ENCODE measurements at regions not wholly inside any gene's neighbourhood (a gene's known extent, or its start where the extent isn't known, plus 50 kb on each side); places are given as distances from the start of the nearest gene placed in this dataset.

DNA sequence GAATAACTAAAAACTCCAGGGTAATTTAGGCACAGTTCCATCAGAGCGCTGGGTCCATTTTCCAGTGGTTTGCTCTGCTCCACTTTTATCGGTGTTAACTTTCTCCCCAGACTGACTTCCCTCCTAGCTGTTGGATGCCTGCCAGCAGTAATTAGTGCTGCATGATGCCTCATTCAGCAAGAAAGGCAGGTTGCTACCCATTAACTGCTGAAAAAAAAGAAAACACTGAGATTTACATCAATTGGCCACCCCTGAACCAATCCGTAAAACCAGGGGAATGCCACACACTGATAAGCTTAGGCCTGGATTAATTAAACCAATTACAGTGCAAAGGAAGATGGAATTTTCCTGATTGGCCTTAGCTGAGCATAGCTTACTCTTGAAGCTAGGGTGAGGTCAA lies 182.4 kb upstream of the CXXC4 start:
- no peak for DNase-seq (ENCODE audit: low read depth in 2 of 2)

DNA sequence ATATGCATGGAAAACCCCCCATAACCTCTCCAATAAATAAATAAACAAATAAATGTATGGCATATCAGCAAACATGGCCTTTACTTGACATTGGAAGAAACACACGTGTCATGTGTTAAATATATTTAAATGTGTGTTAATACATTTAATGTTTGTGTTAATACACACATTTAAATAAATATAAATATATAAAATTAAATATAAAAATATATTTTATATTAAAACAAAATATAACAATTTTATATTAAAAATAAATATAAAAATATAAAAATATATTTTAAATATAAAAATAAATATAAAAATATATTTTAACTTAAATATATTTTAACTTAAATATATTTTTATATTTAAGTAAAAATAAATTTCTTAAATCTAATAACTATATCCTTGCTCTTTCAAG lies 187.6 kb upstream of the CXXC4 start:
- no peak for DNase-seq (ENCODE audit: low read depth in 2 of 2)

DNA sequence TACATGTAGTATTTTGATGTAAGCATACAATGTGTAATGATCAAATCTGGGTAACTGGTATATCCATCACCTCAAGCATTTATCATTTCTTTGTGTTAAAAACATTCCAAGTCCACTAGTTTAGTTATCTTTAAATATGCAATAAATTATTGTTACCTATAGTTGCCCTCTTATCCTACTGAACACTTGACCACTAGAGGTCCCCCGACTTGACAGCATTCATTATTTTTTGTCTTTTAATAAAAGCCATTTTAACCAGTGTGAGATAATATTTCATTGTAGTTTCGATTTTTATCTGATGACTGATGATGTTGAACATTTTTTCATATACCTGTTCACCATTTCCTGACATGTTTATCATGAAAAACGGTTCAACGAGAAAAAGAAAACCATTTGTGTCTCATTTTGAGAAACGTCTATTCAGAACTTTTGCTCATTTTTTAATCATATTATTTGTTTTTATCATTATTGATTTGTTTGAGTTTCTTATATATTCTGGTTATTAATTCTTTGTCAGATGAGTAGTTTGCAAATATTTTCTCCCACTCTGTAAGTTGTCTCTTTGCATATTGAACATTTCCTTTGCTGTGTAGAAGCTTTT lies 199.0 kb upstream of the CXXC4 start:
- DNase-seq (ENCODE audit: low read depth in 2 of 2) = no peak

DNA sequence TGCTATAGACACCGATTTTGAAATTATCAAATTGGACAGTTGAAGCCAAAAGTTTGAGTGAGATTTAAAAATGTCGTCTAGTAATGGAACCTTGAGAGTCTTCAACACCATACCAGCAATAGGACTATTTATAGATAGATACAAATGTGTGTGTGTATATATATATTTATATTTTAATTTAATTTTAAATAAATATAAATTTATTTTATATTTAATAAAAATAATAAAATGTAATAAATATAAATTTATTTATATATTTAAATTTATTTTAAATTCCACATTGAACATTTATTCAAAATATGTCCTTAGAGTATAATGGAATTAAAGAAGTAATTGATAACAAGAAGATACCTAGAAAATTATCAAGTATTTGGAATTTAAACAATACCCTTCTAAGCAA lies 221.9 kb upstream of the CXXC4 start:
- no peak for DNase-seq (ENCODE audit: low read depth in 2 of 2)

GRCh38 chr4:104719539-104720230 lies 225.0 kb upstream of the CXXC4 start:
- DNase-seq (ENCODE audit: low read depth in 2 of 2) = no peak

- no peak for DNase-seq (ENCODE audit: low read depth in 2 of 2)
Measured at GRCh38 chr4:104722467-104722866, 227.8 kb upstream of the CXXC4 start.

DNA sequence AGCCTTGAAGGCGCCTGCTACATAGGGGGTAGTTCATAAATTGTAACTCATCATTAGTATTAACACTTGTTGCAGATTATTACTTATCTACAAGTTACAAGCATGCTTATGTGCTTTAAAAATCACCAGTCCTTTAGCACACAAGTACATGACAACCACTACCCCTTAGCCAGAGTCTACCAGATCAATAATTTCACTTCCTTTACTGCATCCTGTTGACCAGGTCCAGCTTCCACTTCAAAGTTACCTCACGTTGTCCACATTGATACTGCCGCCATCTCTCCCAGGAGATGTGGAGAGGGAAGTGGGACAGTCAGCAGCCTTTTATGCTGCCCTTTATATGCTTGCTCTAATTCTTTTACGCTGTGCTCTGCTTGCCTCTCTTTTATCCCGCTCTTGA lies 231.3 kb upstream of the CXXC4 start:
- no peak for DNase-seq (ENCODE audit: low read depth in 2 of 2)

DNA sequence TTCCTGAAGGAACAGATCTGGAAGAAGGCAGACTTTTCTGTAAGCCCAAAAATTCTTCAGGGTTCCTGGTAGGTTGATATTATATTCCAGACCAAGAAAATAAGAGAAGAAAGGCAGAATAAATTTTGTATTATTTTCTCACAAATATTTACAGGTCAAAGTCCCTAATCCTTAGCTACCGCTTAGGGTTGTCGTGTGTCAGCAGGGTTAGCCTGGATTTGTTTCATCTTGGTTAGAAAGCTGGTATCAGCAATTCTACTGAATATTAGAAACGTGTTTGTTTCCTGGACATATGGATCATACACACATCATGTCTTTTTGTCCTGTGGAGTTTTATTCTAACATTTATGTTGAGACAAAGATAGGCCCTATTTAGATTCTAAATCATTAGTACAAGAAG lies 232.9 kb upstream of the CXXC4 start:
- no peak for DNase-seq (ENCODE audit: low read depth in 2 of 2)

- no peak for DNase-seq (ENCODE audit: low read depth in 2 of 2)
Measured at GRCh38 chr4:104728380-104729122, 233.9 kb upstream of the CXXC4 start.

DNA sequence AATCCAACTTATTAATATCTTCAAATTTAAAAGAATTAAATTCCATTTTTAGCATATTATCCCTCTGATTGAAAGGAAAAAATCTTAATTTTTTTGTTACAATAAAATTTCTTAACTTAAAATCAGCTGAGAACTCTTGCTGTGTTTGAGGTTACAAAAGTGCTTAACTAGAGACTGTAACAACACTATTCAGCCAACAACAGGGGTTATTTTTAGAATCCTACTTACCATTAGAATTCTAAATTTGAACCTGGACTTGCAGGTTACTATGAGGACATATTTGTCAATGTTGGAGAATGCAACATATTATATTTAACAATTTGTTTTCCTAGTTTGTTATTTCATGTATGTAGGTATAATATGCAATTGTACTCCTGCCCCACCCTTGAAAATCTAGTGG lies 238.1 kb upstream of the CXXC4 start:
- no peak for DNase-seq (ENCODE audit: low read depth in 2 of 2)

DNA sequence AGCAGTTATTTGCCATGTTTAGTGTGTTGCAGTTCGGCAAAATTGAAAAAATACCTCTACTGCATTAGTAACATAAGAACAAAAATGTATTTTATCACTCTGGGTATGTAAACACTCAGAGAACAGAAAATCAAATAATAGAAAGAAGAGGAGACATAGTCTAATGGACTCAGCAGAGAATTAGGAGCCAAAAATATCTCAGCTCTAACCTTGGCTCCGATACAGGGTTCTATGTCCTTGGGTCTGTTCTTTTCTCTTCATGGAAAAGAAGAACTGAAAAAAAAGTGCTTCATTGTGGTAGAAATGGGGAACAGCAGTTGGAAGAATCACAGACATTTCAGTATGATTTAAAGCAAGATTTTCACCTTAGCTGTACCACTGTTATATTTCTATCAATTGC lies 240.5 kb upstream of the CXXC4 start:
- no peak for DNase-seq (ENCODE audit: low read depth in 2 of 2)

DNA sequence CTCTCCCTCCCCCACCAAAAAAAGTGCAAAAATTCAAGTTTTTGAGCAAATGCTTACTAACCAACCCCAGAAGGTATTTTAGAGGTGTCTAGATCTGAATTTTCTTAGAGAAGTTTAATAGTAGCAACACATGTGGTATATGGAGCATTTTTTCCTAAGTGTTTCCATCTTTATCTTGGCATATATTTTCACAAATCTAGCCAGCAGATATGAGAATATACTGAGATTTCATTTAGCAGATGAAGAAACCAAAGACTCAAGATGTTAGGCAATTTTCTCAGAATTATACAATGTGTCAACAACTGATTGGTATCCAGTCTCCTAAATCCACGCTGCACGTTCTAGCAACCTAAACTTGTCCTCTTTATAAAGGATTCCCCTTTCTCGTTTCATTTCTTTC lies 245.5 kb upstream of the CXXC4 start:
- DNase-seq (ENCODE audit: low read depth in 2 of 2) = no peak

- no peak for DNase-seq (ENCODE audit: low read depth in 2 of 2)
Measured at GRCh38 chr4:104743215-104743653, 248.5 kb upstream of the CXXC4 start.

DNA sequence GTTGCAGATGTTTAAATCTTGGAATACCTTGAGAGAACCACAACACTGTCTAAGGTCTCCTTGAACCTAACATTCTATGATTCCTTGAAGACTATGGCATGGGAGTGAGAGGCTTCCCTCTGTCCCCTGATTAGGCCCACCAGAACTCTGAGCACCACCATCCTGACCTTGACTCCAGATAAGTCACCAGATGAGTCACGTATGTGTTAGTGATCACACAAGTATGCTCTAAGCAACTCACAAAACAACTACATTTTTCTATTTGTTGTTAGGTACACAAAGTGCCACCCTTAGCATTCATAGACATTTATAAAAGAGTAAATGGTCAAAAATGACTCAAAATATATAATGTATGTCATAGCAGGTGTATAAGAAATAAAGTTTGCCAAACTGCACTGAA lies 252.9 kb upstream of the CXXC4 start:
- DNase-seq (ENCODE audit: low read depth in 2 of 2) = no peak

- DNase-seq (ENCODE audit: low read depth in 2 of 2) = no peak
Measured at GRCh38 chr4:104749062-104749461, 254.4 kb upstream of the CXXC4 start.

DNA sequence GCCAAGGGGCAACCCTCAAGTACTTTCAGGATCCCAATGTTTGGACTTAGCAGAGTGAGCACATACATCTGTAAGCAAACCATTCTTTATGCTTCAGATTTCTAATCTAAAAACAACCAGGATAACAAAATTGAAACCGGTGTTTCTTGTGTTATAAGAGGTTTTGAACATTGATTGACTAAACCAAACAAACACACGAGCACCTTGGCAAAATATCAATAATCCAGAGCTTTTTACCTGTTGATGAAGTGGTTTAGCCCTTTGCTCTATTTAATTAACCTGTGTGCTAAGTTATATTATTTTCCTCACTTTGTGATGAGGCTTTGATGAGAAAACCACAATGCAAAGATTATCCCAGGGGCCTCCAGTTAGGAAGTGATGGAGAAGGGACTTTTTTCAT lies 255.3 kb upstream of the CXXC4 start:
- DNase-seq (ENCODE audit: low read depth in 2 of 2) = no peak

DNA sequence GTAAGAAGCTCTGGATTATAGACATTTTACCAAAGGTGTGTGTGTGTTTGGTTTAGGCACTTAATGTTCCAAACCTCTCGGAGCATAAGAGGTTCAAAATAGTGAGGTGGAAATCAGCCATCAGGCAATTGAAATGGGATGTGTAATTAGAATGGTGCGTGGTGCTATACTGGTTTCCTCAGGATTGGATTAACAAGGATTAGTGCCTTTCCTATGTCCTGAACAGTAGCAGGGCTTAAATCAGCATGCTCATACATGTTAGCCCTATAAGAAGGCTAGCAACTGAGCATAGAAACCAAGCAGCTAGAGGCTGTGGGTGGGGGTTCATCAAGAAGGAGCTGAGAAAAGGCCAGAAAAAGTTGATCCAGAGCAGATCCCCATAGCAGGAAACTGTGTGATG lies 256.8 kb upstream of the CXXC4 start:
- no peak for DNase-seq (ENCODE audit: low read depth in 2 of 2)

GRCh38 chr4:104752337-104752736 lies 257.6 kb upstream of the CXXC4 start:
- no peak for DNase-seq (ENCODE audit: low read depth in 2 of 2)

GRCh38 chr4:104756837-104757236 lies 262.1 kb upstream of the CXXC4 start:
- DNase-seq (ENCODE audit: low read depth in 2 of 2) = no peak

GRCh38 chr4:104758574-104758973 lies 263.9 kb upstream of the CXXC4 start:
- no peak for DNase-seq (ENCODE audit: low read depth in 2 of 2)

- DNase-seq (ENCODE audit: low read depth in 2 of 2) = no peak
Measured at GRCh38 chr4:104763554-104764222, 269.0 kb upstream of the CXXC4 start.

DNA sequence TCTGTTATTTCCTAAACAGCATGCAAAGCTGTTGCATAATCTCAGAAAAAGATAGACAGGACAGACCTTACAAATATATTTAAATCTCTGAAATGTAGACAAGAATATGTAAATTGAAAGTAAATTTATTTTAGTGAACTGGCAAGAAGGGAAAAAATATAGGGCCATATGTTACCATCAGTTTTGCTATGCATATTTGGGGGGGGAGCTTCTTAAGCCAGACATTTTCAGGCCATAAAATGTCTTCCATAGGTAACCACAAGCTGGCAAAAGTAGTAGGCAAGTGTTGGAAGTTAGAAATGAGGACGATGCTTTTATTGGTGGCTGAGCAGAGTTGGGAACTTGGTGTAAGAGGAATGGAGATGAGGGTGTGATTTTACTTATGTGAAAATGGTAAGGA lies 272.0 kb upstream of the CXXC4 start:
- DNase-seq (ENCODE audit: low read depth in 2 of 2) = no peak

DNA sequence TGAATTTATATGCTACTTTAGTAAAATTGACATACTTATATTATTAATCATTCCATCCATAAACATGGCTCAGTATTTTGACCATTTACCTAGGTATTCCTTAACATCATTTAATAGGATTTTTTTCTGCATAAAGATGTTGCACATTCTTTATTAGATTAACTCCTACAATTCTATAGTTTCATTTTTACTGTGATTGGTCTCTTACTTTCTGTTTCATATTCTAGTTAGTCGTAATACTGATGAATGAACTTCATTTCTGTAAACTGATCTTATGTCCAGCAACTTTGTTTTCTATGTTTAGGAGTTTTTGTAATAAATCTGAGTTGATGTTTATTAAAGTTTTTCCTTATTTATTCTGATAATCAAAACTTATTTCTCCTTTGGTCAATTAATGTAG lies 278.2 kb upstream of the CXXC4 start:
- DNase-seq (ENCODE audit: low read depth in 2 of 2) = no peak

Measured in stimulated activated CD8-positive, alpha-beta memory T cell treated with anti-CD3 and anti-CD28 coated beads, Interleukin-15, amount 100 ng/mL, for 4 hours (primary cell).